Upper lobe of left lung (tissue), 6 donors: ENCODE measurements at regions not wholly inside any gene's neighbourhood (a gene's known extent, or its start where the extent isn't known, plus 50 kb on each side); places are given as distances from the start of the nearest gene placed in this dataset.

ENCODE experiments used
- ATAC-seq, 2 donors: fragments of 200-7000 bp; cut with Tn5 transposase; one replicate each; pipeline ENCODE4 v1.9.1; 2022; ENCODE audit warnings: mild to moderate bottlenecking in 2 of 2, moderate library complexity in 2 of 2; ENCODE audit not compliant: low FRiP score in 2 of 2
- DNase-seq, 2 donors: peaks; one replicate each; pipeline ENCODE4 v3.0.0-alpha.2; 2019 to 2020
- H3K27ac ChIP-seq, 4 donors: fragments of 200-600 bp; sonication (generic); one replicate each; pipeline ENCODE4 v1.5.1; 2016 to 2019
- H3K27me3 ChIP-seq, 4 donors: fragments of 200-600 bp; sonication (generic); one replicate each; pipeline ENCODE4 v1.5.1; 2017 to 2019
- H3K36me3 ChIP-seq, 4 donors: fragments of 200-600 bp; sonication (generic); one replicate each; pipeline ENCODE4 v1.5.1; 2016 to 2019
- H3K4me1 ChIP-seq, 4 donors: fragments of 200-600 bp; sonication (generic); one replicate each; pipeline ENCODE4 v1.5.1; 2018 to 2019
- H3K4me3 ChIP-seq, 4 donors: fragments of 200-600 bp; sonication (generic); one replicate each; pipeline ENCODE4 v1.5.1; 2017 to 2019; ENCODE audit warnings: mild to moderate bottlenecking in 2 of 4, moderate library complexity in 1 of 4
- H3K9me3 ChIP-seq, 4 donors: fragments of 200-600 bp; sonication (generic); one replicate each; pipeline ENCODE4 v1.5.1; 2018 to 2019
- CTCF ChIP-seq, 6 experiments: fragments of 450-650 bp in 4 of 6; fragments of 200-600 bp in 2 of 6; sonication (generic) in 2 of 6; IDR thresholded peaks; one replicate each; pipeline ENCODE4 v1.5.1; 2016 to 2019; ENCODE audit warnings: antibody characterized with exemption in 6 of 6
- EP300 ChIP-seq, 4 donors: sonication (generic); formaldehyde crosslinking; IDR thresholded peaks; one replicate each; pipeline ENCODE4 v1.5.1; 2017; ENCODE audit warnings: antibody characterized with exemption in 4 of 4, control low read depth in 2 of 4
- POLR2A ChIP-seq, 4 donors: fragments of 450-650 bp; IDR thresholded peaks; one replicate each; pipeline ENCODE4 v1.5.1; 2016 to 2017; ENCODE audit warnings: antibody characterized with exemption in 4 of 4, mild to moderate bottlenecking in 2 of 4
- POLR2AphosphoS5 ChIP-seq, 2 donors: sonication (generic); formaldehyde crosslinking; IDR thresholded peaks; one replicate each; pipeline ENCODE4 v1.5.1; 2017; ENCODE audit warnings: antibody characterized with exemption in 2 of 2
- WGBS, 2 donors: methylation state at CpG; one replicate each; pipeline ENCODE4 v1.1.5; 2017 to 2018; 5-methylcytosine and 5-hydroxymethylcytosine counted together
- donor health status: DM: no; HTN: no; CAD: no; lungs with moderate emphysema.
- donor health status: DM: no; HTN: yes; CAD: no; lungs with severe emphysema.

GRCh38 chr3:118543832-118544231 lies 490.8 kb downstream of the IGSF11 start:
- Histone ChIP-seq H3K4me1 (no peaks in the 10 kb centered on the region), H3K9me3 (no peaks in the 10 kb centered on the region), H3K27me3 (no peaks in the 10 kb centered on the region), H3K36me3 (no peaks in the 10 kb centered on the region), H3K27ac (no peak overlapping the region), H3K4me3 (no peak overlapping the region)
- ATAC-seq (no peak), DNase-seq (no peak)
- WGBS, 2 donors: 52 to 54% methylated on average over 1 of the region's 1 CpG
- TF ChIP-seq POLR2A (IDR thresholded peaks at IDR 0.05): no peak

GRCh38 chr3:118544458-118544857 lies 490.2 kb downstream of the IGSF11 start:
- TF ChIP-seq CTCF (IDR thresholded peaks at IDR 0.05) (no peak), EP300 (IDR thresholded peaks at IDR 0.05) (no peak), POLR2AphosphoS5 (IDR thresholded peaks at IDR 0.05) (no peak), POLR2A (IDR thresholded peaks at IDR 0.05) (no peak)
- DNase-seq (no peak), ATAC-seq (no peak)
- WGBS, 2 donors: 85% methylated on average over 5 of the region's 5 CpGs
- Histone ChIP-seq H3K27ac (no peak overlapping the region), H3K4me1 (no peaks in the 10 kb centered on the region), H3K4me3 (no peak overlapping the region), H3K9me3 (no peaks in the 10 kb centered on the region), H3K27me3 (no peaks in the 10 kb centered on the region), H3K36me3 (no peaks in the 10 kb centered on the region)

GRCh38 chr3:118548434-118548833 lies 486.2 kb downstream of the IGSF11 start:
- ATAC-seq (no peak), DNase-seq (no peak)
- WGBS, 2 donors: 88 to 94% methylated on average over 4 of the region's 4 CpGs
- Histone ChIP-seq H3K27ac (no peak overlapping the region), H3K9me3 (no peaks in the 10 kb centered on the region), H3K4me3 (no peak overlapping the region), H3K36me3 (no peaks in the 10 kb centered on the region), H3K4me1 (no peaks in the 10 kb centered on the region), H3K27me3 (no peaks in the 10 kb centered on the region)
- TF ChIP-seq POLR2A (IDR thresholded peaks at IDR 0.05): no peak
- no peak for TF ChIP-seq CTCF (IDR thresholded peaks at IDR 0.05)
- TF ChIP-seq EP300 (IDR thresholded peaks at IDR 0.05): no peak
- no peak for TF ChIP-seq POLR2AphosphoS5 (IDR thresholded peaks at IDR 0.05)

GRCh38 chr3:118550122-118550521 lies 484.5 kb downstream of the IGSF11 start:
- Histone ChIP-seq H3K4me3 (no peak overlapping the region), H3K4me1 (no peaks in the 10 kb centered on the region), H3K9me3 (no peaks in the 10 kb centered on the region), H3K36me3 (no peaks in the 10 kb centered on the region), H3K27me3 (no peaks in the 10 kb centered on the region), H3K27ac (no peak overlapping the region)
- ATAC-seq (no peak), DNase-seq (no peak)
- TF ChIP-seq EP300 (IDR thresholded peaks at IDR 0.05) (no peak), POLR2A (IDR thresholded peaks at IDR 0.05) (no peak), POLR2AphosphoS5 (IDR thresholded peaks at IDR 0.05) (no peak), CTCF (IDR thresholded peaks at IDR 0.05) (no peak)
- 43 to 56% methylated on average over 2 of the region's 2 CpGs for WGBS, 2 donors

GRCh38 chr3:118550556-118550955 lies 484.1 kb downstream of the IGSF11 start:
- Histone ChIP-seq H3K27ac (no peak overlapping the region), H3K9me3 (no peaks in the 10 kb centered on the region), H3K4me3 (no peak overlapping the region), H3K27me3 (no peaks in the 10 kb centered on the region), H3K4me1 (no peaks in the 10 kb centered on the region), H3K36me3 (no peaks in the 10 kb centered on the region)
- DNase-seq (no peak), ATAC-seq (no peak)
- TF ChIP-seq EP300 (IDR thresholded peaks at IDR 0.05) (no peak), CTCF (IDR thresholded peaks at IDR 0.05) (no peak), POLR2A (IDR thresholded peaks at IDR 0.05) (no peak), POLR2AphosphoS5 (IDR thresholded peaks at IDR 0.05) (no peak)
